Kidney glomerular epithelial cell (primary cell): ENCODE measurements at regions not wholly inside any gene's neighbourhood (a gene's known extent, or its start where the extent isn't known, plus 50 kb on each side); places are given as distances from the start of the nearest gene placed in this dataset.

Experiments used
- DNase-seq: peaks from one replicate; lab custom pipeline; 2025; lab: John Stamatoyannopoulos, UW

DNA sequence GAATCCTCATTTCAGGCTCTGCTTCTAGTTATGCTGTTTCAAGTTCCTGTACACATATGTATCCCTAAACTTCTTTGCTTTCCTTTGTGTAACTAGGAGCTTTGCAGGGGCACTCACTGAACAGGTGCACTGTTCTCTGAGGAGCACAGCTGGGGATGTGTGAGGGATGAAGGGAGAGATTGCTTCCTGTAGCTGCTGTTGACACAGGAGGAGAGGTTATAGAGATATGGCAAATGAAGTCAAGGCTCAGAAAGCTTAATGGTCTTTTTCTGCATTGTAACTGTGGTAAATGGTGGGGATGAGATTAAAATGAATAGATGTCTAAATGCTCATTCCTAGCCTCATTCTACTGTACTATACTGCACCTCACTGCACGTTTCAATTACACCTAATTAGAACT lies 454.3 kb downstream of the BTBD3 start:
- no peak for DNase-seq

DNA sequence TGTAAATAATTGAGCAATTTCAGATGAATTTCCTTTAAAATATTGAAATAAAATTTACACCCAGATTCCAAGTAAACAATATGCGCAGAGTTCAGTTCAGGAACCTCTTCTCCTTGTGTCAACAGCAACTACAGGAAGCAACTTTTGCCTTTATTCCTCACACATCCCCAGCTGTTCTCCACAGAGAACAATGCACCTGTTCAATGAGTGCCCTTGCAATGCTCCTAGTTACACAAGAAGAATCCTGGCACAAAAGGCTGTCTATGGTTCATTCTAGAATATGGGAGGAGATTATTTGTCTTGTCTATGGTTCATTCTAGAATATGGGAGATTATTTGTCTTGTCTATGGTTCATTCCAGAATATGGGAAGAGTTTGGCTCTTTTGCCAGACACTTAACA lies 454.9 kb downstream of the BTBD3 start:
- no peak for DNase-seq

DNA sequence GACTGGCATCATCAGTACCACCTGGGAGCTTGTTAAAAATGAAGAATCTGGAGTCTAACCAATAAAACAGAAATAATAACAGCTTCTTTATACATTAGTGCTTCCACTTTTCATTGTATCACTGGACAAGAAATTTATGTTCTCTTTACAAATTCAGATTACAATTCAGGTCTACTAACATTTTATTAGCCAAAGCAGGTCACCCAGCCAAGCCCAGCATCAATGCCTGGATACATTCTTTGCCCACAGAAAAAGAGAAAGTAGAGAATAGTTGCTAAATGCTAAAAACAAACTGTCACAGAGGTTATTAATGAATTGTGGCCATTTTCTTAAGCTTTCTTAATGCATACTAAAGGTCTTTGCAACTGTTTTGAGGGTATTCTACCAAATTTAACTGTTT lies 458.3 kb downstream of the BTBD3 start:
- no peak for DNase-seq

GRCh38 chr20:12383821-12384220 lies 466.1 kb downstream of the BTBD3 start:
- DNase-seq, result no peak

- no peak for DNase-seq
Observed at GRCh38 chr20:12386821-12387220, 469.1 kb downstream of the BTBD3 start.

DNA sequence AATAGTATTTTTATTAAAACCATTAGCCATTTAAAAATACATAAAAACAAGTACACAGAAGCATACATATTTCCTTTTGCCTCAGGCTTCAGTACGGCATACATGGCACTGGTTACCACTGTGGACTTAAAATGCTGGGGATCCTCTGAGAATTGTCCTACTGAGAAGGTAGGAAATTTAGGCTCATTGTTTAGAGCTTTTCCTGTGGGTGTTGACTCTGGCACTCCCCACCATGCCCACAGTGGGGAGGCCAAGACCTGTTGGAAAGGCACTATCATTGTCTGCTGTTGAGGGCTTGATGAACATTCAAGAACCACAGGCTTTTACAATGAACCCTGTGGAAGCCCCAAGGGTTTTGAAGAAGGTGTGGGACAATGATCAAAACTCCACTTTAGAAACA lies 473.4 kb downstream of the BTBD3 start:
- no peak for DNase-seq

DNA sequence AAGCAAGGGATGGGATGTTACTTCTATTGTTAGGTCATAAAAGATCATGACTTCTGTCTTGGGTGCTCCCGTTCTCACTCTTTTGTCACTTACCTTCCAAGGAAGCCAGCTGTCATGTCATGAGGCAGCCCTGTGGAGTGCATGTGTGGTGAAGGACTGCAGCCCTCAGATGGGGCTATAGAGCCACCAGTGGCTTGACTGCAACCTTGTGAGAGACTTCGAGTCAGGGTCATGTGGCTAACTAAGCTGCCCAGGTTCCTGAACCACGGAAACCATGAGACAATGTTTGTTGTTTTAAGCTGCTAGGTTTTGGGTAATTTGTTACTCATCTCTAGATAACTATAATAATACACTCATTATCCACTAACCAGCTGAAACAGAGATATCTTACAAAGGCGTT lies 477.1 kb downstream of the BTBD3 start:
- DNase-seq, result peak; percentile 66

DNA sequence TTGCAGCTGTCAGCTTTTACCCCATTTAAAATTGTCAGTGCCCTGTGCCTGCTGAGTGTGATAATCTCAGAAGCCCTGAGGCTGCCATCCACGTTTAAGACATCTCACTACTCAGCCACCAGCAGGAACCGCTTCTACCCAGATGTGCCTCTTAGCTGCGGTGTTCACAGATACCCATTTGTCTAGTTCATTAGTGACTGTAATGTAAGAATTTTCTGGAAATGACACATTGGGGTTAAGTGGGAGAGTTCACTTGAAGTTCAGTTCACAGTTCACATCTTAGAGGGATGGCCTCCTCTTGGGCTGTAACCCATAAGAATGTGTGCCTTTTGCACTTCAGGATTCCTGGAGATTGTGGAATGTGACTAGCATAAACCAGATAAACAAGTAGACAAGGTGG lies 477.7 kb downstream of the BTBD3 start:
- DNase-seq, result peak; percentile 54

GRCh38 chr20:12395760-12396159 lies 478.1 kb downstream of the BTBD3 start:
- DNase-seq, result no peak

- no peak for DNase-seq
Observed at GRCh38 chr20:12399110-12399836, 481.6 kb downstream of the BTBD3 start.

DNA sequence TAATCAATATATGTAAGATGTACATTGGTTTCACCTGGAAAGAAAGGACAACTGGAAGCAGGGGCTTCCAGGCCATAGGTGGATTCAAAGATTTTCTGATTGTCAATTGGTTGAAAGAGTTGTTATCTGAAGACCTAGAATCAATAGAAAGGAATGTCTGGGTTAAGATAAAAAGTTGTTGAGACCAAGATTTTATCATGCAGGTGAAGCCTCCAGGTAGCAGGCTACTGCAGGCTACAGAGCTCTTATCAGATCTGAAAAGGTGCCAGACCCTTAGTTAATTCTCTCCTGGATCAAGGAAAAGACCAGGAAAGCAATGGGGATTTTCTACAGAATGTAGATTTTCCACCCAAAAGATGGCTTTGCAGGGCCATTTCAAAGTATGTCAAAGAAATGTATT lies 487.2 kb downstream of the BTBD3 start:
- DNase-seq, result no peak

GRCh38 chr20:12406978-12407377 lies 489.3 kb downstream of the BTBD3 start:
- no peak for DNase-seq

GRCh38 chr20:12409501-12409900 lies 491.8 kb downstream of the BTBD3 start:
- DNase-seq, result peak; percentile 34

DNA sequence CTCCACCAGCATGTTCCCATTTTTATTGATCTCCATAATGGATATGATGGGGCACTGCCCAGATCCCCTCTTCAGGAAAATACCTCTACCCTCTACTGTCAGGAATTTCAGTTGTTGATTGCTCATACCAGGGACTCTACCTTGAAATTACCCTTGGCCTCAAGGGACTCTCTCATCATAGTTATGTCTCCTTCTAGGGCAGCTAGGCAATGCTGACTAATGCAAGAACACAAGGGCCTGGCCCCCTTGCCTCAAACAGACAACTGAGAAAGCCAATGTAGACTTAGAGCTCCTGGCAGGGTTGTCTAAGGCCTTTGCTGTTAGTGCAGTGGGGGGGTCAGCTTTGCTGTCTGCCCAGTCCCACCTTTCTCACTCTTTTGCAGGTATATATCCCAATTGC lies 493.1 kb downstream of the BTBD3 start:
- no peak for DNase-seq

GRCh38 chr20:12411246-12411940 lies 493.7 kb downstream of the BTBD3 start:
- DNase-seq, result no peak

GRCh38 chr20:12413116-12413515 lies 495.4 kb downstream of the BTBD3 start:
- DNase-seq, result no peak

DNA sequence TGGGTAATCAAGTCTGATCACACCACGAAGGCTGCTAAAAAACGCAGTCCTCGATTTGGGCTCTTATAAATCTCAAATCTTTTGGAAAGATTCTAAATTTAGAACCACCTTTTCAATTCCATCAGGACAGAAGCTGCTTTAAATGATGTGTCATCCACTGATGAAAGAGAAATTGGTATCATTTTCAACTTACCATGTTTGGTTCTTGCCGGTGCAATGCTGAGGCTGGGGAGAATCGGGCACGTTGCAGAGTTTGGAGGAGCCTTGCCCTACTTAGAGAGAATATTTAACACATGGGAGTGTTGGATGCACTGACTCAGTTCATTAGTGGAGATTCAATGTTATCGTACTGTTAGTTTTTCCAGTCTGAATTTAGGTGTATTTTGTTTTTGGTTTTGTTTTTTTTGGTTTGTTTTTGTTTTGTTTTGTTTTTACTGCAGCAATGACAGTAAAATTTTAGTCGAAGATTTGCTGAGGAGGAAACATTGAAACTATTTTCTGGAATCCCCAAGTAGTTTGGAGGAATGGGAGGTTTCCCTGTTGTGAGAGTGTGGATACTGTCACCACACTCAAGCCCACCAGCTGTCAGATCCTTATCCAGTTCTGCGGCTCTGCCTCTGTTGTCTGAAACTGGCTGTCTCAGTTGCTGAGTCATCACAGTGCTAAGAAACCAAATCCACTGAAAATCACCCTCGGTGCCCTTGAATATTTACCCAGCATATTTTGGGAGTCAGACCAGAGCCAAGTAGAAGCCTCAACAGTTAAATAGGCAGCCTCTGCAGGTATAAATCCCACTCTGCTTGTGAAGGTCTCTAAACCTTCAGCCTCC lies 497.0 kb downstream of the BTBD3 start:
- DNase-seq, result no peak

GRCh38 chr20:12416281-12416680 lies 498.6 kb downstream of the BTBD3 start:
- no peak for DNase-seq

GRCh38 chr20:12433724-12434123 lies 516.0 kb downstream of the BTBD3 start:
- no peak for DNase-seq

DNA sequence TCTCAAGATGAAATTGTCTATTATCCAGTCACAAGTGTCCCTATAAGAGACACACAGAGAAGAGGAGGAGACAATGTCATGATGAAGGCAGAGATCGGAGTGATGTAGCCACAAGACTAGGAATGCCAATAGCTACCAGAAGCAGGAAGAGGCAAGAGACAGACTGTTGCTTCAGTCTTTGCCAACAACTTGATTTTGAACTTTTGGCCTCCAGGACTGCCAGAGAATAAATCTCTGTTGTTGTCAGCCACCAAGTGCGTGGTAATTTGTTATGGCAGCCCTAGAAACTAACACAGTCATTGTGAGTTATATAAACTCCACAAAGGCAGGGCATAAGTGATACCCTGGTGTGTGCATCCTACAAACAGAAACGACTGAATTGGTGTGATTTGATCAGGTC lies 517.0 kb downstream of the BTBD3 start:
- no peak for DNase-seq

- no peak for DNase-seq
Observed at GRCh38 chr20:12435268-12435667, 517.6 kb downstream of the BTBD3 start.

DNA sequence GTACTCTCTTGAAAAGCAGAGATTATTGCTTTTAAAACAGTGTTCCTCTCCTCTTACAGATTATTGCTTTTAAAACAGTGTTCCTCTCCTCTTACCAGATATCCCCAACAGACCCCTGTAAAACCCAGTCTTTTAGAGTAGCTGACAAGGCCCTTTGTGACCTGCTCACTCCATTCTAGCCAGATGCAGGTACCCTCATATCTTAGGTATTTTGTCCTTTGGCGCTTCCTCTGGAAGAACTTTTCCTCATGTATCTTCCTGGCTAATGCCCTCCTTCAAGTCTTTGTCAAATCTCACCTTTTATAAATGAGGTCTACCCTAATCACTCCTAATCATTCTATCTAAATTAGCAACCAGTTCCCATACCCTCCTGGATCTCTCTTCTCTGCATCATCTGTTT lies 536.0 kb downstream of the BTBD3 start:
- no peak for DNase-seq

DNA sequence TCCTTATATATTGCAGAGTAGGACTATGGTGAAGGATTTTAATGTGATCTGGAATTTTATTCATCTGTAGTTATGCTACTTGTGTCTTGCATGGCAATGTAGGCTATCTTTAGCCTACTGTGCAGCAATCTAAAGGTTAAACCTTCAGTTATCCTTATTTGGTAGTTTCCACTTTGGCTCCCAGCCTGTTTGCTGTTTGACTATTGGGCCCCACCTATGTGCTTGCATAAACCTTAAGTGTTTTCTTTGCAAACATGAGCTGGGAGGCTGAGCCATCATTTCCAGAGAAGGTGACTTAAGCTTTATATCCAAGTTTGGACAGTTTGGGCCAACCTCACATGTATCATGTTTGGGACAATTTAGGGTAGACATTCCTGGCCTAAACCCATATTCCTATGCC lies 537.5 kb downstream of the BTBD3 start:
- no peak for DNase-seq
